ENCODE measurements at regions not wholly inside any gene's neighbourhood (a gene's known extent, or its start where the extent isn't known, plus 50 kb on each side); places are given as distances from the start of the nearest gene placed in this dataset.

DNA sequence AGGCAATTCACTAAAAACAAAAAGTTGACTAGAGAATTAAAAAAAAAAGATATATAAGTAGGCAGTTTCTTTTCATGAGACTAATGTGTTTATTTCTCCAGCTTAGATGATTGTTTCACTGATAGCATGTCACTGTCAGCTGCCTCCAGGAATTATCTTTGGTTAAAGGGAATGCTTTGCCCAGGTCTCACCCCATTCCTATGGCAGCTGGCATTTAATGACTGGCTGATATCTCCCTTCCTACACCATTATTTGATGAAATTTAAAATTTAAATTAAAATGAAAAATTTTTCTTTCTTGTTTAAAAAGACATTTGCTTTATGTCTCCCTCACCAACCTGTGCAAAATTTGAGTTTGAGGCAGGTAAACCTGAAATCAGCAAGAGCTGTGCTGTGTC, 214.5 kb upstream of the PRSS1 start:
- TF ChIP-seq, protein P1, sequence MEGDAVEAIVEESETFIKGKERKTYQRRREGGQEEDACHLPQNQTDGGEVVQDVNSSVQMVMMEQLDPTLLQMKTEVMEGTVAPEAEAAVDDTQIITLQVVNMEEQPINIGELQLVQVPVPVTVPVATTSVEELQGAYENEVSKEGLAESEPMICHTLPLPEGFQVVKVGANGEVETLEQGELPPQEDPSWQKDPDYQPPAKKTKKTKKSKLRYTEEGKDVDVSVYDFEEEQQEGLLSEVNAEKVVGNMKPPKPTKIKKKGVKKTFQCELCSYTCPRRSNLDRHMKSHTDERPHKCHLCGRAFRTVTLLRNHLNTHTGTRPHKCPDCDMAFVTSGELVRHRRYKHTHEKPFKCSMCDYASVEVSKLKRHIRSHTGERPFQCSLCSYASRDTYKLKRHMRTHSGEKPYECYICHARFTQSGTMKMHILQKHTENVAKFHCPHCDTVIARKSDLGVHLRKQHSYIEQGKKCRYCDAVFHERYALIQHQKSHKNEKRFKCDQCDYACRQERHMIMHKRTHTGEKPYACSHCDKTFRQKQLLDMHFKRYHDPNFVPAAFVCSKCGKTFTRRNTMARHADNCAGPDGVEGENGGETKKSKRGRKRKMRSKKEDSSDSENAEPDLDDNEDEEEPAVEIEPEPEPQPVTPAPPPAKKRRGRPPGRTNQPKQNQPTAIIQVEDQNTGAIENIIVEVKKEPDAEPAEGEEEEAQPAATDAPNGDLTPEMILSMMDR (IDR thresholded peaks at IDR 0.05): no peak
- no peak for TF ChIP-seq POLR2A (IDR thresholded peaks at IDR 0.05)
- TF ChIP-seq POLR2AphosphoS5 (IDR thresholded peaks at IDR 0.05): no peak

Measured in breast epithelium (tissue), 3 donors.